ENCODE measurements at regions not wholly inside any gene's neighbourhood (a gene's known extent, or its start where the extent isn't known, plus 50 kb on each side); places are given as distances from the start of the nearest gene placed in this dataset.

- TF ChIP-seq CTCF (conservative IDR thresholded peaks at IDR 0.05; ENCODE audit: low read depth, low read length), result no peak; the same call in 1 of the 2 replicates
- TF ChIP-seq EZH2phosphoT487 (IDR thresholded peaks at IDR 0.05; ENCODE audit: borderline replicate concordance, low read length), result no peak
- no peak for TF ChIP-seq EZH2 (IDR thresholded peaks at IDR 0.05; ENCODE audit: low read length, unreplicated experiment)
These were observed 300.0 kb upstream of the ADAMTSL1 start for GRCh38 chr9:18173923-18174322.
